ENCODE measurements at regions not wholly inside any gene's neighbourhood (a gene's known extent, or its start where the extent isn't known, plus 50 kb on each side); places are given as distances from the start of the nearest gene placed in this dataset.

DNA sequence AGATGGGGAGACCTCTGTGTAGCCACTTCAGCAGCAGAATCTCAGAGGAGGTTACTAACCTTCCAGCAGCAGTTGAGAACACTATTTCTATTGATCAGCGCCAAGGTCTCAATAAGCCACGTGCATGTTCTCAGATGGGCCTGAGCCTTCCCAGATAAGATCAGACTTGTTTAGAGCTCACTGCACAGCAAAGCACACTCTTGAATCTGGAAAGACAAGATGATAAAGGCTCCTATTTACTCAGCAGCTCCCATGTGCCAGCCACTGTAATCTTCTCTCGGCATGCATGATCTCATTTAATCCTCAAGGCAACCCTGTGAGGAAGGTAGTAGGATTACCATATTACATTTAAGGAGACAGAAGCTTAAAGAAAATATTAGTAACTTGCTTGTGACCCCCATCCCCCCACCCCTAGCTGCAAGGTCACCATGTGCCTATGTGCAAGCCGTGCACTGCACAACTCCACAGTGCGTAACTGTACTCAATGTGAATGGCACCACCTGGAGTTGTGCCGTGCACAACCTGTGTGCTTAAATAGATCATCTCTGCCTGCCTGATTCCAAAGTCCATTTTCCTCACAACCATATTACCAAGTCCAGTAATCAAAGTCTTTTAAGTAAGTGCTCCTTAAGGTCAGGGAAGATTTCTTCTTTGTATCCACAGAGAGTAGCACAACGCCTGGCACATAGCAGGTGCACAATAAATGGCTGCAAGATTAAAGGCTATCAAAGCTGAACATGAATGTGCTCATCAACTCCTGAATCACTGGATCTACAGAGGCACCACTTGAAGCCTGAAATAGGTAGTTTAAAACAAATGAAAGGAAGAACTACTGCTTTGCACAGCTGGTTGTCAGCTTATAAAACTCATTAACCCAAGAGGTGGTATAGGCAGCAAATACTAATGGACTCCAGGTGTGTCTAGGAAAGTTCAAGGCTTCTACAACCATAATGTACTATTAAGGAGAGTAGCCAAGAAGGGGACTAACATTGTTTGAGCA is 293.8 kb downstream of the BUD13 start:
- no peak for TF ChIP-seq TEAD4 (IDR thresholded peaks at IDR 0.05)
- no peak for TF ChIP-seq YY1 (IDR thresholded peaks at IDR 0.05; ENCODE audit: low read depth)

- TF ChIP-seq, protein P1, sequence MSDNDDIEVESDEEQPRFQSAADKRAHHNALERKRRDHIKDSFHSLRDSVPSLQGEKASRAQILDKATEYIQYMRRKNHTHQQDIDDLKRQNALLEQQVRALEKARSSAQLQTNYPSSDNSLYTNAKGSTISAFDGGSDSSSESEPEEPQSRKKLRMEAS (IDR thresholded peaks at IDR 0.05): no peak
- no peak for TF ChIP-seq CREB1 (IDR thresholded peaks at IDR 0.05; ENCODE audit: low read depth)
- no peak for TF ChIP-seq YY1 (IDR thresholded peaks at IDR 0.05; ENCODE audit: low read depth)
- no peak for TF ChIP-seq ZBTB7A (IDR thresholded peaks at IDR 0.05; ENCODE audit: low read depth)
- no peak for TF ChIP-seq TCF12 (IDR thresholded peaks at IDR 0.05; ENCODE audit: low read depth)
- no peak for TF ChIP-seq NFIC (IDR thresholded peaks at IDR 0.05)
- TF ChIP-seq REST (IDR thresholded peaks at IDR 0.05; ENCODE audit: low read depth): no peak
- TF ChIP-seq FOXM1 (IDR thresholded peaks at IDR 0.05; ENCODE audit: borderline replicate concordance, low read depth): no peak
- no peak for TF ChIP-seq CEBPB (IDR thresholded peaks at IDR 0.05)
- no peak for TF ChIP-seq USF1 (IDR thresholded peaks at IDR 0.05)
- TF ChIP-seq TEAD4 (IDR thresholded peaks at IDR 0.05): no peak
- no peak for TF ChIP-seq EP300 (IDR thresholded peaks at IDR 0.05; ENCODE audit: borderline replicate concordance)
- no peak for TF ChIP-seq TAF1 (IDR thresholded peaks at IDR 0.05; ENCODE audit: low read depth)
- TF ChIP-seq RAD21 (IDR thresholded peaks at IDR 0.05; ENCODE audit: low read depth): no peak
- no peak for TF ChIP-seq EGR1 (IDR thresholded peaks at IDR 0.05)
Observed at GRCh38 chr11:116478205-116478604, 294.6 kb downstream of the BUD13 start.

- TF ChIP-seq EGR1 (IDR thresholded peaks at IDR 0.05) (no peak), ZBTB7A (IDR thresholded peaks at IDR 0.05; ENCODE audit: low read depth) (no peak), RAD21 (IDR thresholded peaks at IDR 0.05; ENCODE audit: low read depth) (no peak), REST (IDR thresholded peaks at IDR 0.05; ENCODE audit: low read depth) (no peak), EP300 (IDR thresholded peaks at IDR 0.05; ENCODE audit: borderline replicate concordance) (no peak), TEAD4 (IDR thresholded peaks at IDR 0.05) (no peak), FOXM1 (IDR thresholded peaks at IDR 0.05; ENCODE audit: borderline replicate concordance, low read depth) (no peak), USF1 (IDR thresholded peaks at IDR 0.05) (no peak), TAF1 (IDR thresholded peaks at IDR 0.05; ENCODE audit: low read depth) (no peak), CREB1 (IDR thresholded peaks at IDR 0.05; ENCODE audit: low read depth) (no peak), CEBPB (IDR thresholded peaks at IDR 0.05) (no peak), TCF12 (IDR thresholded peaks at IDR 0.05; ENCODE audit: low read depth) (no peak), YY1 (IDR thresholded peaks at IDR 0.05; ENCODE audit: low read depth) (no peak), NFIC (IDR thresholded peaks at IDR 0.05) (no peak)
- TF ChIP-seq, protein P1 (IDR thresholded peaks at IDR 0.05): no peak
Observed at GRCh38 chr11:116473790-116474346, 298.9 kb downstream of the BUD13 start.

DNA sequence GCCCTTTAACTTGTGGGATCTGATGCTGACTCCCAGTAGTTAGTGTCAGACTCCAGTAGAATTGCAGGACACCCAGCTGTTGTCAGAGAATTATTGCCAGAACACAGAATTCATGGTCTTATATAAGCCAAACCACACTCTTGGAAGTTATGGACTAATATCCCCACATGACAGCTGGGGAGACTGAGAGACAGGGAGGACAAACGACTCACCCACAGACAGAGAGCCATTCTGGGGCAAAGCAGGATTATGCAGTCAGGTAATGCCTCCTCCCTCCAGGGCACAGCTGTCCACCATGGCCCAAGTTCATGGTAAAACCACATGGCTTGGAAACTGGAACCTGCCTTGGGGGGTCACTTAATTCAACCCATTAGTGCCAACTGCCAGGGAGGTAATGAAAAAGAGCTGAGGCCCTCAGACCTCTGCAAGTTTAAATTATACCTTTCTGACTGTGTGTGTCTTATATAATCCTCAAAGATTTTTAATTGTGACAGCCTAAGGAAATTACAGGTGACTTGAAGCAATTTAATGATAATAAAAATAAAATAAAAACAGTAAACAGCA is 299.5 kb downstream of the BUD13 start:
- TF ChIP-seq YY1 (IDR thresholded peaks at IDR 0.05; ENCODE audit: low read depth) (no peak), CEBPB (IDR thresholded peaks at IDR 0.05) (no peak), USF1 (IDR thresholded peaks at IDR 0.05) (no peak), RAD21 (IDR thresholded peaks at IDR 0.05; ENCODE audit: low read depth) (no peak), FOXM1 (IDR thresholded peaks at IDR 0.05; ENCODE audit: borderline replicate concordance, low read depth) (no peak), CREB1 (IDR thresholded peaks at IDR 0.05; ENCODE audit: low read depth) (no peak), TAF1 (IDR thresholded peaks at IDR 0.05; ENCODE audit: low read depth) (no peak), TCF12 (IDR thresholded peaks at IDR 0.05; ENCODE audit: low read depth) (no peak), NFIC (IDR thresholded peaks at IDR 0.05) (no peak), TEAD4 (IDR thresholded peaks at IDR 0.05) (no peak), REST (IDR thresholded peaks at IDR 0.05; ENCODE audit: low read depth) (no peak), EGR1 (IDR thresholded peaks at IDR 0.05) (no peak), EP300 (IDR thresholded peaks at IDR 0.05; ENCODE audit: borderline replicate concordance) (no peak)
- TF ChIP-seq, protein P1 (IDR thresholded peaks at IDR 0.05): no peak

Data from Ishikawa (cell line).